ENCODE measurements at regions not wholly inside any gene's neighbourhood (a gene's known extent, or its start where the extent isn't known, plus 50 kb on each side); places are given as distances from the start of the nearest gene placed in this dataset.

- TF ChIP-seq CTCF (IDR thresholded peaks at IDR 0.05; ENCODE audit: low read length) (no peak), EZH2 (optimal IDR thresholded peaks at IDR 0.05; ENCODE audit: low read depth, low read length) (no peak)
Measured at GRCh38 chr1:222033450-222033849, 291.6 kb upstream of the DUSP10 start.
